ENCODE measurements at regions not wholly inside any gene's neighbourhood (a gene's known extent, or its start where the extent isn't known, plus 50 kb on each side); places are given as distances from the start of the nearest gene placed in this dataset.
"Not testable (repeated sequence)": the region's sequence is repeated elsewhere in the genome, so short reads cannot be mapped to it uniquely, and the experiment has no call there.

- TF ChIP-seq, protein P1, sequence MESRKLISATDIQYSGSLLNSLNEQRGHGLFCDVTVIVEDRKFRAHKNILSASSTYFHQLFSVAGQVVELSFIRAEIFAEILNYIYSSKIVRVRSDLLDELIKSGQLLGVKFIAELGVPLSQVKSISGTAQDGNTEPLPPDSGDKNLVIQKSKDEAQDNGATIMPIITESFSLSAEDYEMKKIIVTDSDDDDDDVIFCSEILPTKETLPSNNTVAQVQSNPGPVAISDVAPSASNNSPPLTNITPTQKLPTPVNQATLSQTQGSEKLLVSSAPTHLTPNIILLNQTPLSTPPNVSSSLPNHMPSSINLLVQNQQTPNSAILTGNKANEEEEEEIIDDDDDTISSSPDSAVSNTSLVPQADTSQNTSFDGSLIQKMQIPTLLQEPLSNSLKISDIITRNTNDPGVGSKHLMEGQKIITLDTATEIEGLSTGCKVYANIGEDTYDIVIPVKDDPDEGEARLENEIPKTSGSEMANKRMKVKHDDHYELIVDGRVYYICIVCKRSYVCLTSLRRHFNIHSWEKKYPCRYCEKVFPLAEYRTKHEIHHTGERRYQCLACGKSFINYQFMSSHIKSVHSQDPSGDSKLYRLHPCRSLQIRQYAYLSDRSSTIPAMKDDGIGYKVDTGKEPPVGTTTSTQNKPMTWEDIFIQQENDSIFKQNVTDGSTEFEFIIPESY (IDR thresholded peaks at IDR 0.05): no peak
- TF ChIP-seq HNF4G (IDR thresholded peaks at IDR 0.05) (no peak), MAX (IDR thresholded peaks at IDR 0.05) (no peak)
Measured at GRCh38 chr11:69220561-69221051, 64.9 kb downstream of the SMIM38 start (continued).

- no peak overlapping the region for H3K9ac ChIP-seq (ENCODE audit: low read depth in 1 of 2, low read length in 2 of 2)
- H3K9me3 ChIP-seq (ENCODE audit: control insufficient read depth in 4 of 4, low read length in 3 of 4): no peaks in the 10 kb centered on the region
- WGBS: 89% methylated on average over 4 of the region's 4 CpGs
- H3K36me3 ChIP-seq (ENCODE audit: control insufficient read depth in 4 of 4, insufficient read depth in 3 of 4, low read depth in 1 of 4, low read length in 3 of 4): no peaks in the 10 kb centered on the region
- peaks cover 0 to 14% (median 1%) of the 10 kb centered on the region in 4 donors for H3K27me3 ChIP-seq (ENCODE audit: control insufficient read depth in 4 of 4, insufficient read depth in 4 of 4, low read length in 3 of 4)
- no peak overlapping the region for H3K4me3 ChIP-seq (ENCODE audit: low read depth in 1 of 3, low read length in 3 of 3)
- TF ChIP-seq, protein P2, sequence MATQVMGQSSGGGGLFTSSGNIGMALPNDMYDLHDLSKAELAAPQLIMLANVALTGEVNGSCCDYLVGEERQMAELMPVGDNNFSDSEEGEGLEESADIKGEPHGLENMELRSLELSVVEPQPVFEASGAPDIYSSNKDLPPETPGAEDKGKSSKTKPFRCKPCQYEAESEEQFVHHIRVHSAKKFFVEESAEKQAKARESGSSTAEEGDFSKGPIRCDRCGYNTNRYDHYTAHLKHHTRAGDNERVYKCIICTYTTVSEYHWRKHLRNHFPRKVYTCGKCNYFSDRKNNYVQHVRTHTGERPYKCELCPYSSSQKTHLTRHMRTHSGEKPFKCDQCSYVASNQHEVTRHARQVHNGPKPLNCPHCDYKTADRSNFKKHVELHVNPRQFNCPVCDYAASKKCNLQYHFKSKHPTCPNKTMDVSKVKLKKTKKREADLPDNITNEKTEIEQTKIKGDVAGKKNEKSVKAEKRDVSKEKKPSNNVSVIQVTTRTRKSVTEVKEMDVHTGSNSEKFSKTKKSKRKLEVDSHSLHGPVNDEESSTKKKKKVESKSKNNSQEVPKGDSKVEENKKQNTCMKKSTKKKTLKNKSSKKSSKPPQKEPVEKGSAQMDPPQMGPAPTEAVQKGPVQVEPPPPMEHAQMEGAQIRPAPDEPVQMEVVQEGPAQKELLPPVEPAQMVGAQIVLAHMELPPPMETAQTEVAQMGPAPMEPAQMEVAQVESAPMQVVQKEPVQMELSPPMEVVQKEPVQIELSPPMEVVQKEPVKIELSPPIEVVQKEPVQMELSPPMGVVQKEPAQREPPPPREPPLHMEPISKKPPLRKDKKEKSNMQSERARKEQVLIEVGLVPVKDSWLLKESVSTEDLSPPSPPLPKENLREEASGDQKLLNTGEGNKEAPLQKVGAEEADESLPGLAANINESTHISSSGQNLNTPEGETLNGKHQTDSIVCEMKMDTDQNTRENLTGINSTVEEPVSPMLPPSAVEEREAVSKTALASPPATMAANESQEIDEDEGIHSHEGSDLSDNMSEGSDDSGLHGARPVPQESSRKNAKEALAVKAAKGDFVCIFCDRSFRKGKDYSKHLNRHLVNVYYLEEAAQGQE (IDR thresholded peaks at IDR 0.05): no peak
- no peak for TF ChIP-seq HNF4G (IDR thresholded peaks at IDR 0.05)
- no peak for TF ChIP-seq CTCF (IDR thresholded peaks at IDR 0.05; ENCODE audit: low read depth, low read length, missing input control)
- TF ChIP-seq, protein P1 (IDR thresholded peaks at IDR 0.05): no peak
- TF ChIP-seq SP1 (IDR thresholded peaks at IDR 0.05): no peak
- no peak for TF ChIP-seq MAX (IDR thresholded peaks at IDR 0.05)
- no peak for TF ChIP-seq RXRA (IDR thresholded peaks at IDR 0.05)
- no peak for TF ChIP-seq YY1 (IDR thresholded peaks at IDR 0.05)
- no peak for TF ChIP-seq RAD21 (IDR thresholded peaks at IDR 0.05)
- TF ChIP-seq HNF4A (conservative IDR thresholded peaks at IDR 0.05): no peak
- TF ChIP-seq TAF1 (conservative IDR thresholded peaks at IDR 0.05): no peak
- no peak for TF ChIP-seq ATF3 (IDR thresholded peaks at IDR 0.05)
- TF ChIP-seq JUND (IDR thresholded peaks at IDR 0.05): no peak
- TF ChIP-seq NR2F2 (IDR thresholded peaks at IDR 0.05): no peak
- no peak for TF ChIP-seq EGR1 (IDR thresholded peaks at IDR 0.05; ENCODE audit: low read depth in 2 of 2)
- TF ChIP-seq FOXA1 (IDR thresholded peaks at IDR 0.05): no peak
- TF ChIP-seq GABPA (IDR thresholded peaks at IDR 0.05 in 1 of 2, conservative IDR thresholded peaks at IDR 0.05 in 1 of 2): no peak
- no peak for TF ChIP-seq FOXA2 (IDR thresholded peaks at IDR 0.05)
- peaks cover 0 to 6% (median 1%) of the 10 kb centered on the region in 4 donors for H3K4me1 ChIP-seq (ENCODE audit: control insufficient read depth in 4 of 4, insufficient read depth in 4 of 4, low read length in 3 of 4)
- no peak overlapping the region for H3K27ac ChIP-seq (ENCODE audit: low read depth in 1 of 2, low read length in 2 of 2)
- no peak for DNase-seq (ENCODE audit: low spot score)
Measured at GRCh38 chr11:69221086-69221485, 65.4 kb downstream of the SMIM38 start.

DNA sequence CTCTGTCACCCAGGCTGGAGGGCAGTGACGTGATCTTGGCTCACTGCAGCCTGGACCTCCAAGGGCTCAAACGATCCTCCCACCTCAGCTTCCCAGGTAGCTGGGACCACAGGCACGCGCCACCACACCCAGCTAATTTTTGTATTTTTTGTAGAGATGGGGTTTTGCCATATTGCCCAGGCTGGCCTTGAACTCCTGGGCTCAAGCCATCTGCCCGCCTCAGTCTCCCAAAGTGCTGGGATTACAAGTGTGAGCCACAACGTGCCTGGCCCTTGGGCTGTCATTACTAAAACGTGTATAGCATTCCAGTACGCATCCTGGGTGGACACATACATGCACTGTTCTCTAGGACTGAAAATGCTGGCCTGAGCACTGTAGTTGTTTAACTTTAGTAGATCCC is 65.9 kb downstream of the SMIM38 start:
- not testable (repeated sequence) for DNase-seq (ENCODE audit: low spot score); H3K9ac ChIP-seq (ENCODE audit: low read depth in 1 of 2, low read length in 2 of 2); H3K4me3 ChIP-seq (ENCODE audit: low read depth in 1 of 3, low read length in 3 of 3); H3K4me1 ChIP-seq (ENCODE audit: control insufficient read depth in 4 of 4, insufficient read depth in 4 of 4, low read length in 3 of 4); H3K9me3 ChIP-seq (ENCODE audit: control insufficient read depth in 4 of 4, low read length in 3 of 4); H3K36me3 ChIP-seq (ENCODE audit: control insufficient read depth in 4 of 4, insufficient read depth in 3 of 4, low read depth in 1 of 4, low read length in 3 of 4); H3K27ac ChIP-seq (ENCODE audit: low read depth in 1 of 2, low read length in 2 of 2)
- H3K27me3 ChIP-seq (ENCODE audit: control insufficient read depth in 4 of 4, insufficient read depth in 4 of 4, low read length in 3 of 4): peaks cover 0 to 14% (median 1%) of the 10 kb centered on the region in 4 donors
- WGBS: 87% methylated on average over 8 of the region's 8 CpGs
